ENCODE measurements at regions not wholly inside any gene's neighbourhood (a gene's known extent, or its start where the extent isn't known, plus 50 kb on each side); places are given as distances from the start of the nearest gene placed in this dataset.

DNA sequence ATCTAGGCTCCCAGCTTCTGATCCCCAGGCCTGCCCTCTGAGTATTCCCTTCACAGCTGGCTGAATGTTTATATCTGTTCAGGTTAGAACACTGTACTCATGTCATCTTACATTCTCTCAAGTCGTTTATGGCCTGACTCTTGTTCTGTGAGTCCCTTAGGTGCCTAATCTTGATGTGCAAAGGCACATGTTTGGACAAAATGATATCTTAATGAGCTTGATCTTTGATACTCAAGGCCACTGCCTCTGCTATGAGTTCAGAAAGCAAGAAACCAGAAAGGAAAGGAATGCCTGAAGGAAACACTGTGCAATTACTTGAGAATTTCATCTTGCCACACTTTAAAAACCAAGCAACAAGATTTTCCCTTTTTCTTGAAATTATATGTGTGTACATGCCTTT lies 391.8 kb upstream of the ZNF608 start:
- no peak for DNase-seq

DNA sequence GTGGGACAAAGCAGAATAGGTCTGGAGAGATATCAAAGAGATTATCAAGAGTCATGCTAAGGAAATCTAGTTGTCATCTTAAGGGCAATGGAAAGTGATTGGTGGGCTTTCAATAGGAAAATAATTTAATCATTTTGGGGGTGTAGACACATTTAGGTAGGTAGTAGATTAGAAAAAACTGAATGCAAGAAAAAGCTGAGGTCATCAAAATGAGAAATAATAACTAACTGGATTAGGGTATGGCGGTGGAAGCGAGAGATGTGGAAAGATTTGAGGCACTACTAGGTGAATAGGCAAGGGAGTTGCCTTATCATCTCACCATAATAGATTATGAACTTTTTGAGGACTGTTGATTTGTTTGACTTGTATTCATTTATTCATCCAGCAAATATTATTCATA lies 393.2 kb upstream of the ZNF608 start:
- DNase-seq = no peak

DNA sequence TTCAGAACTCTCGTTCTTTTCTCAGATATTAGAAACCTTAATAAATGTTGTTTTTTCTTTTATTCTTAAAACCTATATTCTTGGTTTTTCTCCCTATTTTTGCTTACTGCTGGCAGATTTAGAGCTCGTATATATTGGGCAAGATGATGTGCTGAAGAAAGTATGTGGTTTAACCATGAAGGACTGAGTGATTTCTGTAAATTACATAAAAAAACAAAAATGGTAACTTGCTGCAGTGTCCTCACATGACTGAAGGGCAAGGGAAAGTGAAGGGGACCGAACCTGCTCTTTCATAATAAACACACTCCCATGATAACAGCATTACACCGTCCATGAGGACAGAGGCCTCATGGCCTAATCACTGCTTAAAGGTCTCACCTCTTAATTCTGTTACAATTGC lies 393.8 kb upstream of the ZNF608 start:
- DNase-seq = no peak

DNA sequence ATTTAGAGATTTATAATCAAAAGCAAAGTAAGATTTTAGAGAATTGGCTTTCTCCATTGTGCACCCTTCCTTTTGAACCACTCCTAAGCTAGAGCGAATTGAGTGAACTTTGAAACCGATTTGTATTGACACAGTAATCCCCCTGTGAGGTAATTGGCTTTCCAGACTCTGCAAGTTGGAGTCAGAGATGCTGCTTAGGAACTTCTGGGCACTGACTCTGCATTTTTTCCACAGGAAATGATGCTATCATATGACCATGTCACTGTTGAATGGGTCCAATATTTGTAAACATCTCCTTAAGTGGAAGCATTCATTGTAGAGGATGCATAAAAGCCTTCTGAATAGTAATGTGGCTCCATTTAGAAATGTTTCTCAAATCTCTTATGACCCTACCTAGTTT lies 394.4 kb upstream of the ZNF608 start:
- no peak for DNase-seq

DNA sequence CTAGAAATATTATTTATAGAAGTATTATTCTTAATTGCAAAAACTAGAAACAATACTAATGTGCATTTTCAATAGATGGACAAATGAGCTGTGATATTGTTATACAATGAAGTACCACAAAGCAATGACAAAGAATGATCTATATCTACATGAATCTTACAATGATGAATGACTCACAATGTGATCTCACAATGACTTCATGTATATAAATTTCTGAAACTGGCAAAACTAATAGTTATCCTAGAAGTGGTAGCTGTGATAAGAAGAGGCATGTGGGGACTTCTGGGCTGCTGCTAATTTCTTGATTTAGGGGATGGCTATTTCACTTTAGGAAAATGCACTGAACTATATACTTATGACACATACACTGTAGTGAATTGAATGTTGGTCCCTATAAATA lies 396.0 kb upstream of the ZNF608 start:
- no peak for DNase-seq

DNA sequence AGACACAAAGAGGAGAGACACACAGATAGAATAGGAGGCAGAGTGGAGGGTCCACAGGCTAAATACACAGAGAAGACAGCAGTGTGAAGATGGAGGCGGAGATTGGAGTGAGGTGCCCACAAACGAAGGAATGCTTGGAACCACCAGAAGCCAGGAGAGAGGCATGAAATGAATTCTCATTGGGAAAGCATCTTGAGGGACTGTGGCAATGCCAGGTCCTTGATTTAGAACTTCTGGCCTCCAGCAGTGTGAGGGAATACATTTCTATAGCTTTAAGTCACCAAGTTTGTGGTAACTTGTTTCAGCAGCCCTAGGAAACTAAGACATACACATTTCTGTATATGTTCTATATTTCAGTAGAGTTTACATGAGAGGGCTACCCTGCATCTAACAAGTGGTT lies 396.6 kb upstream of the ZNF608 start:
- no peak for DNase-seq

DNA sequence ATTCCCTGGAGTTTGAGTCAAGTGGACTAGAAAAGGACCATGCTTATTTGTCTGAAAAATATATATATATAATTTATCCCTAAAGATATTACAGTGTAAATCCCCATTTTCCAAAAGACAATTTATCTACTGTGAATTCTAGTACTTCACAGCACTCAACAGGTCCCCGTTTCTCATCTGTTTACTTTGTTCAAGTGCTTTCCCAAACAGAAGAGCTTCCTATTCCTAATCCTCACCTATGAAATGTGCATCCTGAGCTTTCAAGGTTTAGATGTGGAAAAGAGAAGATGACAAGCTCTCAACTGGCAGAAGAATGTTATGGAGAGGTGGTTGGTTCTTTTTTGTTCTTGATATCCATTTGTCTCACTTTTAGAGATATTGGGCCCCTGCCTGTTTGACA lies 401.6 kb upstream of the ZNF608 start:
- no peak for DNase-seq

DNA sequence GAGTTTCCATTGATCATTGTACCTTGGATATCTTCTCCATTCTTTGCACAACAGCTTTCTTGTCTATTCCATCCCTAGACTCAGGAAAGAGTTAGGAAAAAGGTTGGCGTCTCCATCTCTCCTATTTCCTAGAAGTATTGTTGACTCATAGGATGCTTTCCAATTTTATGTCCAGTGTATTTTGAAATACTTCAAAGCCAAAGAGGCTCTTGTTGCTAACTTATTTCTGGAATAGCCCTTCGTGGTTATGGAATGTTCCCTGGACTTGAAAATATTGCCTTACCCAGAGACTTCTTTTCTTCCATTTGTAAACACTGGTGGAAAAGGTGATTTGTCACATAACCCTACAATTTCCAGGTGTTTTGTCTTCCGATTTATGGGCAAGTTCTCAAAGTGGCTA lies 402.3 kb upstream of the ZNF608 start:
- DNase-seq = no peak

DNA sequence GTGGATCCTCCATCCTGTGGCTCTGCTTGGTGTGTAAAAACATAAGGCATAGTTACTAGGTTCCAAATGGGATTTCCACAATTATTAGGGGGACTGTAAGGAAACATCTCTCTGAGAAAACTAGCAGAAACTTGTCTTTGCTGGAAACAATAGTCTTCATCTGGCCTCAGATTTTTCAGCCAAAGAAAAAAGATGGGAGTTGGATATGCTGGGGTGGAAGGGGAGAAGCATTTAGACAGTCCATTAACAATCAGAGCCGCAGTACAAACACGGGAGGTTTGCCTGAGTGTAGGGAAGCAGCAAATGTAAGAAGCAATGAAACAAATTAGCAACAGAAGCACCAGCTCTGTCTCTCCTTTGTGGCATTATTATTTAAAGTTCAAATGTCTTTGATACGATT lies 402.7 kb upstream of the ZNF608 start:
- DNase-seq = no peak

DNA sequence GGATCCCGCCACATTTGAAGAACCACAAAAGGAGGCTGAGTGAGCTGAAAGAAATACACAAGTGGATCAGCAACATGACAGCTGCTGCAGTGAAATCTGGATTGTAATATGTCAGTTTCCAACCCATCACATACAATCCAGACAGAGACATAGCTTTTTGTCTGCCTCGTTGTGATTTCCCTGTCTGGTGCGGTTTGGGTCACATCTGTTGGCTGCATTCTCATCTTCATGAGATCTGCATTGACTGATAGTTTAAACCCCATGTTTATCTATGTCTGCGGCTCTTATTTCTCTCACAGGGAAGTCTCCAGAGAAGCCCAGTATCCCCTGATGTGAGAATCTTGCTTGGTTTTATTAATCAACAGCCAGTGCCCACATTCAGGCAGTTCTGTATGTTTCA lies 403.1 kb upstream of the ZNF608 start:
- no peak for DNase-seq

DNA sequence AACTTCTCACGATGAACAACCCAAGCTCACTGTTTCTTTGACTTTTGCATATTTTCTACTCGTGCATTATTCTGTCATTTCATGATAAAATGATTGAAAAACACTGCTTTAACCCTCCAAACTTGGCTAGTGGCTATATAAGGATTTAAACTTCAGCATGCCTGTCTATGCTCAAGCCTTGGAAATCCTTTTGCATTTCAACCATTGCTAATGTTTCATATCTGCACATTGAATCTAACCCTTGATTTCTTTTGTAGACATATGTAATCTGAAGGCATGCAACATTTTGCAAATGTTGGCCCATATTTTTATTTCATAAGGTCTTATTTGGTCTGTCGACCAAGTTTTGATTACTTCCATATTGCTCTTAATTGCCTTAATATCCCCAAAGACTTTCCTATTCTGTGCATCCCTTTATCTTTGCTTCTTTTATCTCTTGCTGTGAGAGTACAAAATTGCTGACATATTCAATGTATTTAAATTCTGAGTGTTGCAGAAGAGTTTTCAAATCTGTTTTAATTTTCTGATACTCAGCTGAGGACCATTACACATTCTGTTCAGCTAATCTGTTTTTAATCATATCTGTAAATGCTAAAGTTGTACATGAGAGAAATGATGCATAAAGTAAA lies 403.7 kb upstream of the ZNF608 start:
- DNase-seq = no peak

DNA sequence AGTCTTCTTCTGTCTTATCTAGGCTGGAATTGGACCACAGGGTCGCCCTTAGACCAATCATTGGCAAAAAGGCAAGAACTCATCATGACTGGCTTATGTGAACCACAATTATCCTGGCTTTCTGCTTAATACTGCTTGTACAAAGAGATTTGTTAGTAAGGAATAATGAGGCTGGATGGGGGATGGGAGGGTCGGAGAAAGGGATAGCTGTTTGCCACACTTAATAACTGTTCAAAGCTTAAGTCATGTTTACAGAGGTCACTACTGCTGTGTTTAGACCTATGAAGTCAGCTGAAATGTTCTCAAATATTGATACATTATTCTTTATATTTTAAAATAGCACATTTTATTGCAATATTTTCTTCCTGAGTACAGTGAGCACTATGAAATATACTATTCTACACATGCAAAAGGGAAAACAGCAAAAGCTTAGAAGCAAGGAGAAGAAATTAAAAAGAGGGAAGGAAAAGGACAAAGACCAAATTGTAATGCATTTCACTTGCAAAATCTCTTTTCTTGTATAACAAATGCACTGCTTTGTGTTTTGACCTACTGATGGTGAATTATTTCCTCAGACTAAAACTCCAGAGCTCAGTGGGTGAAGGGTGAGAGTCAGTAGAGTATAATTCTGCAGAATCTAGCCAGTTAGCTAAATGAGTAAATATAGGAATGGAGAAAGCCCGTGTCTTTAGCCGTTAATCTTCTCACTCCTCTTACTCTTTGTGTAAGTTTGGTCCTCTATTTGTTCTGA lies 404.9 kb upstream of the ZNF608 start:
- peak; percentile 35 for DNase-seq

DNA sequence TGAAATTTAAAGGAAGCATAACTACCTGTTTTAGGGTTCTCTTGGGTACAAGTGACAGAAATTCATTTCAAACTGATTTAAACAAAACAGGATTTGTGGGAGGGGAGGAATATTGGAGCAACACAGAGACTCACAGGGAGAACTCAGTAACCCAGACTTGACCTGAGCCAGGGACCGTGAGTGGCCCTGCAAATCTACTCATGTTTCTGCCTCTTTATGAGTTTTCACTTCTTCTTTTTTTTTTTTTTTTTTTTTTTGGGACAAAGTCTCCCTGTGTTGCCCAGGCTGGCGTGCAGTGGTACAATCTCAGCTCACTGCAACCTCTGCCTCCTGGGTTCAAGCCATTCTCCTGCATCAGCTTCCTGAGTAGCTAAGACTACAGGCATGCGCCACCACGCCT lies 405.6 kb upstream of the ZNF608 start:
- peak; percentile 34 for DNase-seq

DNA sequence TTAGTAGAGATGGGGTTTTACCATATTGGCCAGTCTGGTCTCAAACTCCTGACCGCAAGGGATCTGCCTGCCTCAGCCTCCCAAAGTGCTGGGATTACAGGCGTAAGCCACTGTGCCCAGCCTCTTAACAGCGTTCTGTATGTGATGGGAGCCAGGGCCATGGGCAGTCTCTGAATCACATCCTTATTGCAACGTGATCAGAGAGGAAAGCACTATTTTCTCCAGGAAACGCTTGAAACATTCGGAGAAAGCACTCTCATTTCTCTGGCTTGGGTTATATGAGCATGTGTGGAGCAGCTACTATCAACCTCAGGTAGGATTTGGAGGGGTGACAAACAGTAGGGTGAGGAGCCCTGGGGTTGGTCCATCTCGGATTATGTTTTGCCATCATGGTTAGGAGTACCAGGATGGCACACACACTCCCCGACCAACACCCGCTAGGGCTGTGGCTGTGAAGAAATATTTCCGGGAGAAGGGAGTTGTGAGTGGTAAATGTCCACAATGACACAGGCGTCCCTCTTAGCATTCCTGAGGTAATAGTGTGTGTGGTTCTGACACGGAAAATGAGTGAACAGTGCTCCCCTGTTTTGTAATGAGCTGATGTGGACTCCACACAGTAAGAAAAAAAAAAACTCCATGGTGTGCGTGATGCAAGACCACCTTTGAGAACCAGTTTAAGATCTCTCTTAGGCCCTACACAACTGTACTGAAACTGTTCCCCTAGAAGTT lies 406.2 kb upstream of the ZNF608 start:
- no peak for DNase-seq

DNA sequence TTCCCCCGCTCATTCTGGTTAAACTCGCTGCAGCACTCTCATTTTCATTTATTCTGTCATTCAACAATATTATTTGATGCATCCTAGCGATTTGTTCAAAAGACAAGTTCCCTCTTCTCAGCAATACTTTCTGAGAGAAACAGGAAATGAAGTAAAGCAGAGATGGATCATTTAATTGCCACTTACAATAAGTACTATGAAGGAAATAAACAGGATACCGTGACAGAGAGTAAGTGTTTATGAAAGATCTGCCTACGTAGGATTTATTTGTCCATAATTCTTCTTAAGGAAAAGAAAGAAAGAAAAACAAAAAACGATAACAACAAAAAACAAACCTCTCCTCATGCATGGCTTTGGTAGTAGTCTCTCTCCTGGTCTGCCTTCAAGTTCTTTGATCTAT lies 406.8 kb upstream of the ZNF608 start:
- DNase-seq = no peak

DNA sequence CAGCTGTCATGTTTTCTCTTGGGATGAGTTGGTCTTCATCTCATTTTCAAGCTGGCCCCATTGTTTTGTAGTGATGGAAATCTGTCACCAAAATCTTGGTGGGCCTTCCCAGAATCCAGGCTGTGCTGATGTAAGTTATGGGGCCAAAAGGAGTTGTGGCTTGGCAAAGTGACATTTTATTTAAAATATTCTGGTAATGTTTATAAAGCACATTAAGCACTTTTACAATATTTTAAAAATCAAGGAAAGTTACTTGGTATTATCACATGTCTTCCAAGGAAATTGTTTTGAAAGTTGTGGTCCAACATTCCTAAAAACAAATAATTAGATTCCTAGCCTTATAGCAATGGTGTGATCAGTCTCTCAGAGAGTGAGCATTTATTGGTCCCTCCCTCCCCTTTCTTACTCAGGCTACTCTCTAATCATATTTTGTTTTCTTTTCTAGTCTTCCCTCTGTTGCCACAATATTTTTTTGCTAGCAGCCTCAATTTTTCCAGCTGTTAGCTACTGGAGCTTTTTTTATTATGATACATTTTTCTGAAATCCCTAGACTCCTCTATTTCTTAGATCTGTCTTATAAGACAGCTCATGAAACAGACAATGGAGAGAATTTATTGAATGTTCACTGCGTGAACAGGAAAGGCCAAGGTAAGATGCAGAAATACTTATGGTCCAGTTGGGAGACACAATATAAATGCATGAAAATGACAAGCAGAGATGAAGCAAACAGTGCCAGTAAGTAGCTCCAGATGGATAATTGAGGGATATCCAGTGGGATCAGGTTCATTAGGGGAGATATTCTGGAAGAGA lies 408.1 kb upstream of the ZNF608 start:
- DNase-seq = no peak

DNA sequence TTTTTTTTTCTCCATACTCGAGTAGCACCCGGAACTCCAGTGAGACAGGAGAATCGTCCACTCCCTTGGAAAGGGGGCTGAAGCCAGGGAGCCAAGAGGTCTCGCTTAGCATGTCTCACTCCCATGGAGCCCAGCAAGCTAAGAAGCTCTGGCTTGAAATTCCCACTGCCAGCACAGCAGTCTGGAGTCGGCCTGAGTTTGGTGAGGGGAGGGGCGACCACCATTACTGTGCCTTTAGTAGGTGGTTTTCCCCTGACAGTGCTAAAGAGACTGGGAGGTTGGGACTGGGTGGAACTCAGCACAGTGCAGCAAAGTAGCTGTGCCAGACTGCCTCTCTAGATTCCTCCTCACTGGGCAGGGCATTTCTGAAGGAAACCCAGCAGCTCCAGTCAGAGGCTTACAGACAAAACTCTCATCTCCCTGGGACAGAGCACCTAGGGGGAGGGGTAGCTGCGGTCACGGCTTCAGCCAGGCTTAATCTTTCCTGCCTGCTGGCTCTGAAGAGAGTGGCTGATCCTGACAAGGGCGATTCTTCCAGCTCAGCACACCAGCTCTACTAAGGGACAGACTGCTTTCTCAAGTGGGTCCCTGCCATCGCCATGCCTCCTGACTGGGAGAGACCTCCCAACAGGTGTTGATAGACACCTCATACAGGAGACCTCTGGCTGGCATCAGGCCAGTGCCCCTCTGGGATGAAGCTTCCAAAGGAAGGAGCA lies 414.5 kb upstream of the ZNF608 start:
- no peak for DNase-seq

DNA sequence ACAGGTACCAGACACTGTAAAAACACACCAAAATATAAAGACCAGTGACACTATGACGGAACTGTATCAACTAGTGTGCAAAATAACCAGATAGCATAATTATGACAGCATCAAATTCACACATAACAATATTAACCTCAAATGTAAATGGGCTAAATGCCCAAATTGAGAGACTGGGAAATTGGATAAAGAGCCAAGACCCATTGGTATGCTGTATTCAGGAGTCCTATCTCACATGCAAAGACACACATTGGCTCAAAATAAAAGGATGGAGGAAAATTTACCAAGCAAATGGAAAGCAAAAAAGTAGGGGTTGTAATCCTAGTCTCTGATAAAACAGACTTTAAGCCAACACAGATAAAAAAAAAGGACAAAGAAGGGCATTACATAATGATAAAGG lies 416.3 kb upstream of the ZNF608 start:
- no peak for DNase-seq

DNA sequence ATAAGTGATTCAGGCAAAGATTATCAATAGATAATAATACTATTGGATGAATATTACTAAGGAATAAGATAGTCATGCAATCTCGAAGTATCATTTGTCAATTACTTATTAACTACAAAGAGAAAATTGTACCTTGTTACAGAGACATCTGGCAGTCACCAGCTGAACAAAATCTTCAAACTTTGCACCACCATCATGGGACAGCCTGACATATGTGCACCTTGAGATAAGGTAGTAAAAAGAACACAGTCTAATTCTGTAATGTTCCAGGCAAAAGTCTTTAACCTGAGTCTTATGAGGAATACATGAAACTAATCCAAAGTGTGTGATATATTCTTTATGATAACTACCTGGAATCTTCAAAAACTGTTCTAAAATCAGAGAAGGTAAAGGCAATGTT lies 423.0 kb upstream of the ZNF608 start:
- no peak for DNase-seq

DNA sequence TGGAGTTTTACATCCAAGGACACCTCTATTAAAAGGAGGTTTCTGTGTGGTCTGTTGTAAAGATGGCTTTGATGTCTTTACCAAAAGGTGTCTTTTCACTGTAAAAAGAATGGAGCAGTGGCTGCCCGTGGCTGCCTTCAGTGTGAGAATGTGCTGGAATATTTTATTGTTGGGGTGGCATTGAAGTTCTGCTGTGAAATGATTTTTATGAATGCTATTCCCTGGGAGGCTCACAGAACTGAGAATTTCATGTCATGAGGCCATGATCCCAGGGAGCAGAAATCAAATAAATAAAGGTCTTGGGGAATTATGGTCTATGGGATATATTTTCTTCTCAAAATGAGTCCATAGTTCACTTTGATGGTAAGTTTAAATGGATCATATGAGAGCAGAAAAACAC lies 425.2 kb upstream of the ZNF608 start:
- no peak for DNase-seq

DNA sequence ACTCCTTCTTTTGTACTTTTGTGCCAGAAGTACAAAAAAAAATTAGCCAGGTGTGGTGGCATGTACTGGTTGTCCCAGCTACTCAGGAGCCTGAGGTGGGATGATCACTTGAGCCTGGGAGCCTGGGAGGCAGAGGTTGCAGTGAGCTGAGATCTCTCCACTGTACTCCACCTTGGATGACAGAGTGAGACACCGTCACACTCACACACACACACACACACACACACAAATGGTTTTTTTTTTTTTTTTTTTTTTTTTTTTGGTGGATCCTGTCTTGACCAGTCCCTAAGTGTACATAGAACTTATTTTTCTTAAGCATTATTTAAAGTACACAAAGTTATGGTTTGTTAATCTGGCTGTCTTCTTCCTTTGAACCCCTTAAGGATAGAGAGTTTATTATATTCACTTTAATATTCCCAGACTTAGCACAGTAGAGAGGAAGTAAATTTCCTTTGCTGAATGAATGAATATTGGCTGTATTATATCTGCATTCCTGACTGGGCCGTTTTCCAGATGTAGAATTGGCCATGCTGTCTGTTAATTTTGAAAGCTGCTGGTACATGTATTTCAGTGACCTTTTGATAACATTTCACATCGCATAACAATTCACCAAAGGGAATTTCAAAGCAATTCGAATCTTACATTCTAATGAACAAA lies 429.0 kb upstream of the ZNF608 start:
- DNase-seq = no peak

DNA sequence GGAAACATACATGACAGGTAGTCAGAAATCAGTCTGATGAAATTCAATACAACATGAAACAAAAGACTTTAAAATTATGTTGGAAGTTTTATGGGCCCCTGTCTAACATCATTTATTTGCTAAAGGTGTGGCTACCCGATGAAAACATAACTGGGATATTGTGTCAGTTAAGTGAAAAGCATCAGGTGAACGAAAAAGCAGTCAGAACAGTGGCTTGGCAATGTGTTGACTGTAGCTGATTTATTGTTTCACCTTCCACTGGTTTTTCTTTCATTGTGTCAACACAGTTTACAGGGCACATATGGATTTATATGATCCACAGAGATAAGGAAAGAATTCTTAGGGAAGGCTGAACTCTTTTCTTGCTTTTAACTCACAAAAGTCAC lies 429.6 kb upstream of the ZNF608 start:
- DNase-seq = no peak

Measured in left kidney (tissue), 1 donor.